ENCODE measurements at regions not wholly inside any gene's neighbourhood (a gene's known extent, or its start where the extent isn't known, plus 50 kb on each side); places are given as distances from the start of the nearest gene placed in this dataset.

- Histone ChIP-seq H3K79me2 (ENCODE audit: control insufficient read depth, insufficient read depth, low read length) (no peaks in the 10 kb centered on the region), H3K4me2 (ENCODE audit: control insufficient read depth, insufficient read depth) (no peak overlapping the region), H3K9me3 (replicated peaks; ENCODE audit: control insufficient read depth, insufficient read depth, low read length) (no peaks in the 10 kb centered on the region), H3K27me3 (replicated peaks in 1 of 2; ENCODE audit: control insufficient read depth in 2 of 2, insufficient read depth in 2 of 2, low read length in 1 of 2) (no peaks in the 10 kb centered on the region), H3K4me3 (no peak overlapping the region), H3K27ac (ENCODE audit: control insufficient read depth, insufficient read depth) (no peak overlapping the region), H3K9ac (ENCODE audit: control insufficient read depth, insufficient read depth, low read length) (no peak overlapping the region), H4K20me1 (ENCODE audit: control insufficient read depth, insufficient read depth) (no peaks in the 10 kb centered on the region), H3K4me1 (ENCODE audit: control insufficient read depth, insufficient read depth, low read length) (no peaks in the 10 kb centered on the region), H3K36me3 (ENCODE audit: control insufficient read depth in 2 of 2, insufficient read depth in 2 of 2, low read length in 1 of 2) (no peaks in the 10 kb centered on the region), H2AFZ (ENCODE audit: control insufficient read depth, low read depth, low read length) (no peak overlapping the region)
- SMC1A ChIA-PET (ENCODE audit: uncharacterized antibody, unreplicated experiment) = no interaction called here
- POLR2A ChIA-PET = no interaction called here
- WGBS (ENCODE audit: insufficient coverage, insufficient replicate concordance, low lambda C conversion rate, missing lambda C conversion rate) = 0% methylated on average over 2 of the region's 2 CpGs
- no TSS peak for BruUV-seq (replicated peaks)
- FAIRE-seq = no peak
- intact Hi-C loops (cut with micrococcal nuclease; ENCODE audit: unreplicated experiment) = no loop called here
- in situ Hi-C loops (cut with MboI) = no loop called here
- no peak for DNase-seq (ENCODE audit: low read depth, low spot score)
- RAD21 ChIA-PET (ENCODE audit: unreplicated experiment) = no interaction called here
- peak; percentile 56 for ATAC-seq
- CTCF ChIA-PET = no interaction called here
- TF ChIP-seq PRDM15 (CRISPR knock-in tag; IDR thresholded peaks at IDR 0.05) = no peak
- no peak for TF ChIP-seq ZBTB33 (IDR thresholded peaks at IDR 0.05)
- TF ChIP-seq MTA2 (IDR thresholded peaks at IDR 0.05; ENCODE audit: low read depth) = no peak
- TF ChIP-seq STAT3 (IDR thresholded peaks at IDR 0.05; ENCODE audit: low read depth, low read length) = no peak
- TF ChIP-seq ZNF274 (IDR thresholded peaks at IDR 0.05; ENCODE audit: insufficient read depth, insufficient read length) = no peak
- TF ChIP-seq SIX5 (IDR thresholded peaks at IDR 0.05; ENCODE audit: low read depth, low read length, severe bottlenecking) = no peak
- TF ChIP-seq ATF3 (IDR thresholded peaks at IDR 0.05; ENCODE audit: borderline replicate concordance, extremely low read depth, low read depth, low read length) = no peak
- TF ChIP-seq CEBPB (IDR thresholded peaks at IDR 0.05; ENCODE audit: borderline replicate concordance in 1 of 2, low read depth in 2 of 2, low read length in 2 of 2) = no peak
- no peak for TF ChIP-seq POLR2AphosphoS2 (IDR thresholded peaks at IDR 0.05; ENCODE audit: low read depth, low read length)
- no peak for TF ChIP-seq SPI1 (IDR thresholded peaks at IDR 0.05; ENCODE audit: borderline replicate concordance, insufficient read depth, low read depth, low read length)
- no peak for TF ChIP-seq KAT2A (conservative IDR thresholded peaks at IDR 0.05; ENCODE audit: control insufficient read depth, low read depth, low read length)
- TF ChIP-seq ZBTB11 (CRISPR knock-in tag; IDR thresholded peaks at IDR 0.05) = no peak
- TF ChIP-seq CHD4 (IDR thresholded peaks at IDR 0.05) = no peak
- no peak for TF ChIP-seq SUZ12 (IDR thresholded peaks at IDR 0.05; ENCODE audit: unreplicated experiment)
Observed at GRCh38 chr13:68173111-68173510, 943.0 kb upstream of the PCDH9 start.
